SK-N-SH treated with all-trans-retinoic acid at 6 μM for 48 hours (cell line): ENCODE measurements at regions not wholly inside any gene's neighbourhood (a gene's known extent, or its start where the extent isn't known, plus 50 kb on each side); places are given as distances from the start of the nearest gene placed in this dataset.

Experiments used
- ATAC-seq: fragments of 200-7000 bp; cut with Tn5 transposase; 3 replicates; pipeline ENCODE4 v1.9.1; 2020; ENCODE audit warnings: mild to moderate bottlenecking, moderate library complexity
- ARNTL ChIP-seq: fragments of 450-650 bp; formaldehyde crosslinking; IDR thresholded peaks from 2 replicates; pipeline ENCODE4 v1.5.0; 2020; ENCODE audit warnings: low read depth, mild to moderate bottlenecking, moderate library complexity, borderline replicate concordance
- BACH2 ChIP-seq: fragments of 250-450 bp; sonication (Bioruptor Pico); IDR thresholded peaks from 2 replicates; pipeline ENCODE4 v1.9.0; 2021; ENCODE audit warnings: mild to moderate bottlenecking, borderline replicate concordance
- CREB5 ChIP-seq: fragments of 250-450 bp; sonication (Bioruptor Pico); IDR thresholded peaks from 2 replicates; pipeline ENCODE4 v1.5.1; 2020; ENCODE audit warnings: low read depth, mild to moderate bottlenecking, moderate library complexity
- CSDC2 ChIP-seq: fragments of 250-450 bp; sonication (Bioruptor Pico); IDR thresholded peaks from 2 replicates; pipeline ENCODE4 v1.5.0; 2020; ENCODE audit warnings: mild to moderate bottlenecking, moderate library complexity
- CSRNP3 ChIP-seq: fragments of 250-450 bp; sonication (Bioruptor Pico); IDR thresholded peaks from 2 replicates; pipeline ENCODE4 v1.5.1; 2021; ENCODE audit warnings: mild to moderate bottlenecking, moderate library complexity
- ESRRG ChIP-seq: fragments of 250-450 bp; sonication (Bioruptor Pico); IDR thresholded peaks from 2 replicates; pipeline ENCODE4 v1.6.1; 2021; ENCODE audit warnings: mild to moderate bottlenecking
- GLIS3 ChIP-seq: fragments of 250-450 bp; sonication (Bioruptor Pico); IDR thresholded peaks from 2 replicates; pipeline ENCODE4 v1.5.0; 2020; ENCODE audit warnings: mild to moderate bottlenecking, moderate library complexity
- ISL1 ChIP-seq: fragments of 250-450 bp; sonication (Bioruptor Pico); IDR thresholded peaks from 2 replicates; pipeline ENCODE4 v2.1.2; 2022; ENCODE audit warnings: mild to moderate bottlenecking, moderate library complexity
- OSR1 ChIP-seq: fragments of 250-450 bp; sonication (Bioruptor Pico); IDR thresholded peaks from 2 replicates; pipeline ENCODE4 v1.8.0; 2022; ENCODE audit warnings: moderate library complexity, mild to moderate bottlenecking, inconsistent platforms
- PPARA ChIP-seq: fragments of 250-450 bp; sonication (Bioruptor Pico); IDR thresholded peaks from 2 replicates; pipeline ENCODE4 v1.5.0; 2020; ENCODE audit warnings: mild to moderate bottlenecking, borderline replicate concordance
- RARB ChIP-seq: fragments of 250-450 bp; sonication (Bioruptor Pico); IDR thresholded peaks from 2 replicates; pipeline ENCODE4 v1.8.0; 2021; ENCODE audit warnings: mild to moderate bottlenecking, moderate library complexity
- SNAI2 ChIP-seq: fragments of 250-450 bp; sonication (Bioruptor Pico); IDR thresholded peaks from 2 replicates; pipeline ENCODE4 v1.5.0; 2020; ENCODE audit warnings: mild to moderate bottlenecking, moderate library complexity
- TCF4 ChIP-seq: fragments of 250-450 bp; sonication (Bioruptor Pico); IDR thresholded peaks from 2 replicates; pipeline ENCODE4 v1.8.0; 2021; ENCODE audit warnings: mild to moderate bottlenecking, moderate library complexity, borderline replicate concordance
- TOX ChIP-seq: fragments of 250-450 bp; sonication (Bioruptor Pico); IDR thresholded peaks from 2 replicates; pipeline ENCODE4 v1.8.0; 2021; ENCODE audit warnings: mild to moderate bottlenecking, moderate library complexity, borderline replicate concordance
- ZC3H10 ChIP-seq: fragments of 250-450 bp; sonication (Bioruptor Pico); IDR thresholded peaks from 2 replicates; pipeline ENCODE4 v1.5.1; 2021; ENCODE audit warnings: mild to moderate bottlenecking, moderate library complexity
- ZFP3 ChIP-seq: fragments of 250-450 bp; sonication (Bioruptor Pico); IDR thresholded peaks from 2 replicates; pipeline ENCODE4 v1.5.0; 2020; ENCODE audit warnings: mild to moderate bottlenecking, moderate library complexity
- ZFP30 ChIP-seq: fragments of 450-650 bp; formaldehyde crosslinking; IDR thresholded peaks from 2 replicates; pipeline ENCODE4 v1.5.0; 2022; ENCODE audit warnings: mild to moderate bottlenecking, moderate library complexity
- ZNF565 ChIP-seq: fragments of 450-650 bp; formaldehyde crosslinking; conservative IDR thresholded peaks from 2 replicates; pipeline ENCODE4 v1.5.0; 2020; ENCODE audit warnings: low read depth, mild to moderate bottlenecking, moderate library complexity
- ZNF70 ChIP-seq: fragments of 450-650 bp; formaldehyde crosslinking; IDR thresholded peaks from 2 replicates; pipeline ENCODE4 v1.5.0; 2020; ENCODE audit warnings: mild to moderate bottlenecking, moderate library complexity
- ZNF8 ChIP-seq: fragments of 450-650 bp; formaldehyde crosslinking; IDR thresholded peaks from 2 replicates; pipeline ENCODE4 v1.5.0; 2020; ENCODE audit warnings: mild to moderate bottlenecking, moderate library complexity
- TF ChIP-seq, protein P1 (sequence below): fragments of 250-450 bp; sonication (Bioruptor Pico); IDR thresholded peaks from 2 replicates; pipeline ENCODE4 v1.8.0; 2020; ENCODE audit warnings: mild to moderate bottlenecking, moderate library complexity, borderline replicate concordance
- TF ChIP-seq, protein P2 (sequence below): fragments of 250-450 bp; sonication (Bioruptor Pico); IDR thresholded peaks from 2 replicates; pipeline ENCODE4 v1.8.0; 2021; ENCODE audit warnings: low read depth, mild to moderate bottlenecking, moderate library complexity, borderline replicate concordance
- TF ChIP-seq, protein P3 (sequence below): fragments of 250-450 bp; sonication (Bioruptor Pico); IDR thresholded peaks from 2 replicates; pipeline ENCODE4 v1.5.0; 2020; ENCODE audit warnings: mild to moderate bottlenecking, moderate library complexity

DNA sequence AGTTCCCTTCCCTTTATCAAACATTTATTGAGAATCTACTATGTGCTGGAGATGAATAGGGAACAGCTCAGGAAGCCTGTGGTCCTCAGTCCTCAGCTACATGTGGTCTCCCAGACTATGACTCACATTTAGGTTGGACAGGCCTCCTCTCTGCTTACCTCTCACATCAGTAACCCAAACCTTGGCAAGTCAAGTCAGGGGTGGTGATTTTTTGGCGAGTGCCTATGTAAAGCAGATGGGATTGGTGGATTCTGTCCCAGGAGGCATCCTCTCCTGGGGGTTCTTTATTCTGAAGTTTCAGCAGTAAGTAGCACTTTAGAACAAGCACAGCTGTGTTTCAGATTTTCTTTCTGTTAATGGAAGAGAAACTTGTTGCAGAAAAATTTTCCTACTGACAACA, 241.3 kb downstream of the PRDM2 start (continued):
- TF ChIP-seq, protein P1, sequence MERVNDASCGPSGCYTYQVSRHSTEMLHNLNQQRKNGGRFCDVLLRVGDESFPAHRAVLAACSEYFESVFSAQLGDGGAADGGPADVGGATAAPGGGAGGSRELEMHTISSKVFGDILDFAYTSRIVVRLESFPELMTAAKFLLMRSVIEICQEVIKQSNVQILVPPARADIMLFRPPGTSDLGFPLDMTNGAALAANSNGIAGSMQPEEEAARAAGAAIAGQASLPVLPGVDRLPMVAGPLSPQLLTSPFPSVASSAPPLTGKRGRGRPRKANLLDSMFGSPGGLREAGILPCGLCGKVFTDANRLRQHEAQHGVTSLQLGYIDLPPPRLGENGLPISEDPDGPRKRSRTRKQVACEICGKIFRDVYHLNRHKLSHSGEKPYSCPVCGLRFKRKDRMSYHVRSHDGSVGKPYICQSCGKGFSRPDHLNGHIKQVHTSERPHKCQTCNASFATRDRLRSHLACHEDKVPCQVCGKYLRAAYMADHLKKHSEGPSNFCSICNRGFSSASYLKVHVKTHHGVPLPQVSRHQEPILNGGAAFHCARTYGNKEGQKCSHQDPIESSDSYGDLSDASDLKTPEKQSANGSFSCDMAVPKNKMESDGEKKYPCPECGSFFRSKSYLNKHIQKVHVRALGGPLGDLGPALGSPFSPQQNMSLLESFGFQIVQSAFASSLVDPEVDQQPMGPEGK = no peak
- TF ChIP-seq CREB5 (CRISPR knock-in tag) (no peak), ZFP3 (no peak), ZC3H10 (CRISPR knock-in tag) (no peak), GLIS3 (CRISPR knock-in tag) (no peak), ZNF70 (CRISPR knock-in tag) (no peak)
- TF ChIP-seq, all 23 proteins: peak for 0

DNA sequence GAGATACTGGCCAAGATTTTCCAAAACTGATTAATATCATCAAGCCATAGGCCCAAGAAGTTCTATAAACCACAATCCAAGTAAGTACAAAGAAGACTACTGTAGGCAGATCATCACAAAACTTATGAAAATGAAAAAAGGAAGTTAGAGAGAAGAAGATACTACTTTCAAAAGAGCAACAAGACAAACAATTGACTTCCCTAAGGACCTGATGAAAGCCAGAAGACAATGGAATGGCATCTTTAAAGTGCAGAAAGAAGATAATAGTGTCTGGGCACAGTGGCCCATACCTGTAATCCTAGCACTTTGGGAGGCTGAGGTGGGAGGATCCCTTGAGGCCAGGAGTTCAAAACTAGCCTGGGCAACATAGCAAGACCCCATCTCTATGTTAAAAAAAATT, 243.1 kb downstream of the PRDM2 start:
- TF ChIP-seq CSDC2 (CRISPR knock-in tag) (no peak), OSR1 (CRISPR knock-in tag) (no peak), ZFP3 (no peak), PPARA (CRISPR knock-in tag) (no peak), GLIS3 (CRISPR knock-in tag) (no peak), RARB (no peak), TOX (CRISPR knock-in tag) (no peak), ZNF8 (CRISPR knock-in tag) (no peak), ZFP30 (CRISPR knock-in tag) (no peak), SNAI2 (no peak), ZNF70 (CRISPR knock-in tag) (no peak), ZNF565 (CRISPR knock-in tag) (no peak), BACH2 (CRISPR knock-in tag) (no peak), ARNTL (CRISPR knock-in tag) (no peak), ZC3H10 (CRISPR knock-in tag) (no peak), TCF4 (CRISPR knock-in tag) (no peak), ESRRG (CRISPR knock-in tag) (no peak)
- TF ChIP-seq, protein P2, sequence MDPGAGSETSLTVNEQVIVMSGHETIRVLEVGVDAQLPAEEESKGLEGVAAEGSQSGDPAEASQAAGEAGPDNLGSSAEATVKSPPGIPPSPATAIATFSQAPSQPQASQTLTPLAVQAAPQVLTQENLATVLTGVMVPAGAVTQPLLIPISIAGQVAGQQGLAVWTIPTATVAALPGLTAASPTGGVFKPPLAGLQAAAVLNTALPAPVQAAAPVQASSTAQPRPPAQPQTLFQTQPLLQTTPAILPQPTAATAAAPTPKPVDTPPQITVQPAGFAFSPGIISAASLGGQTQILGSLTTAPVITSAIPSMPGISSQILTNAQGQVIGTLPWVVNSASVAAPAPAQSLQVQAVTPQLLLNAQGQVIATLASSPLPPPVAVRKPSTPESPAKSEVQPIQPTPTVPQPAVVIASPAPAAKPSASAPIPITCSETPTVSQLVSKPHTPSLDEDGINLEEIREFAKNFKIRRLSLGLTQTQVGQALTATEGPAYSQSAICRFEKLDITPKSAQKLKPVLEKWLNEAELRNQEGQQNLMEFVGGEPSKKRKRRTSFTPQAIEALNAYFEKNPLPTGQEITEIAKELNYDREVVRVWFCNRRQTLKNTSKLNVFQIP (CRISPR knock-in tag) = no peak
- TF ChIP-seq, protein P3, sequence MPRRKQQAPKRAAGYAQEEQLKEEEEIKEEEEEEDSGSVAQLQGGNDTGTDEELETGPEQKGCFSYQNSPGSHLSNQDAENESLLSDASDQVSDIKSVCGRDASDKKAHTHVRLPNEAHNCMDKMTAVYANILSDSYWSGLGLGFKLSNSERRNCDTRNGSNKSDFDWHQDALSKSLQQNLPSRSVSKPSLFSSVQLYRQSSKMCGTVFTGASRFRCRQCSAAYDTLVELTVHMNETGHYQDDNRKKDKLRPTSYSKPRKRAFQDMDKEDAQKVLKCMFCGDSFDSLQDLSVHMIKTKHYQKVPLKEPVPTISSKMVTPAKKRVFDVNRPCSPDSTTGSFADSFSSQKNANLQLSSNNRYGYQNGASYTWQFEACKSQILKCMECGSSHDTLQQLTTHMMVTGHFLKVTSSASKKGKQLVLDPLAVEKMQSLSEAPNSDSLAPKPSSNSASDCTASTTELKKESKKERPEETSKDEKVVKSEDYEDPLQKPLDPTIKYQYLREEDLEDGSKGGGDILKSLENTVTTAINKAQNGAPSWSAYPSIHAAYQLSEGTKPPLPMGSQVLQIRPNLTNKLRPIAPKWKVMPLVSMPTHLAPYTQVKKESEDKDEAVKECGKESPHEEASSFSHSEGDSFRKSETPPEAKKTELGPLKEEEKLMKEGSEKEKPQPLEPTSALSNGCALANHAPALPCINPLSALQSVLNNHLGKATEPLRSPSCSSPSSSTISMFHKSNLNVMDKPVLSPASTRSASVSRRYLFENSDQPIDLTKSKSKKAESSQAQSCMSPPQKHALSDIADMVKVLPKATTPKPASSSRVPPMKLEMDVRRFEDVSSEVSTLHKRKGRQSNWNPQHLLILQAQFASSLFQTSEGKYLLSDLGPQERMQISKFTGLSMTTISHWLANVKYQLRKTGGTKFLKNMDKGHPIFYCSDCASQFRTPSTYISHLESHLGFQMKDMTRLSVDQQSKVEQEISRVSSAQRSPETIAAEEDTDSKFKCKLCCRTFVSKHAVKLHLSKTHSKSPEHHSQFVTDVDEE (CRISPR knock-in tag) = no peak
- TF ChIP-seq, all 23 proteins: peak for 0
- ATAC-seq = no peak

DNA sequence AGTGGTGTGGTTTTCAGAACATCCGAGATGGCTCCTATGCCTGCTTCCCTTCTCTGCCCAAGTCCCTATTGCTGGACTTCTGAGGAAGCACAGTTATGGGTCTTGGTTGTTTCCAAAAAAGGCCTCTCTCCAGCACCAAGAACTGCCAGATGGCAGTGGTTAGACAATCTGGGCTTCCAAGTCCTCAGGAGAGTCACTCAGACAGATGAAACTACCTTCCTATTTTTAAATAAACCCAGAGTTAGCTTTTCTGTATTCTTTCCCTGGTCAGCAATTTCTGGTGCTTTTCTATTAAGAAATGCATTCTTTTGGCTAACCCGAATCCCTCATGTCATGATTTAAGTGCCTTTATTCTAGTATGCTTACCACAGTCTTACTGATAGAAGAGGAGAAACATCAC, 245.9 kb downstream of the PRDM2 start:
- no peak for ATAC-seq

More for the DNA sequence above, 245.9 kb downstream of the PRDM2 start:
- TF ChIP-seq ARNTL (CRISPR knock-in tag) (no peak), ZFP30 (CRISPR knock-in tag) (no peak), ESRRG (CRISPR knock-in tag) (no peak), ISL1 (no peak), CSDC2 (CRISPR knock-in tag) (no peak), ZNF70 (CRISPR knock-in tag) (no peak), PPARA (CRISPR knock-in tag) (no peak), TCF4 (CRISPR knock-in tag) (no peak), SNAI2 (no peak), OSR1 (CRISPR knock-in tag) (no peak), TOX (CRISPR knock-in tag) (no peak), CSRNP3 (CRISPR knock-in tag) (no peak), RARB (no peak), ZNF8 (CRISPR knock-in tag) (no peak), BACH2 (CRISPR knock-in tag) (no peak), GLIS3 (CRISPR knock-in tag) (no peak)
- TF ChIP-seq, protein P2 (CRISPR knock-in tag) = no peak
- TF ChIP-seq, protein P1 = no peak
